HG02870 (cell line): ENCODE measurements at regions not wholly inside any gene's neighbourhood (a gene's known extent, or its start where the extent isn't known, plus 50 kb on each side); places are given as distances from the start of the nearest gene placed in this dataset.
"Not testable (repeated sequence)": the region's sequence is repeated elsewhere in the genome, so short reads cannot be mapped to it uniquely, and the experiment has no call there.

ENCODE experiments used
- ATAC-seq: cut with Tn5 transposase; IDR thresholded peaks from one replicate; pipeline ENCODE4 v1.9.1; 2021; ENCODE audit warnings: mild to moderate bottlenecking, moderate library complexity; ENCODE audit not compliant: unreplicated experiment

- no peak for ATAC-seq
Measured at GRCh38 chr4:164058776-164059445, 564.4 kb downstream of the TMA16 start.

DNA sequence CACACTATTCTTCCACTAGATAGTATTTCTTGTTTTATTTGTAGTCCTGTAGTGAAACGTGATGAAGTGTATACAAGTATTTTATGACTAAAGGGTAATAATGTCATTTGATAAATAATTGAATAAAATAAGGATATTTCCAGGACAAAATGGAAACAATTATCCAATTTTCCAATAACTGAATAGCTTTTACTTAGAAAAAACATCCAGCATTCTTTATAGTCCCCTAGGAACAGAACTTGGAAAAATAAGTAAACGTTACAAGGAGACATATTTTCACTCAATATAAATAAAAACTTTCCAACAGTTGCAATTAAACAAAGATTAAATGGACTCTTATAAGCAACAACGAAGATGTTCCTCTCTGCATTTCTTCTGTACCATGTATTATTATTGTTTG is 566.0 kb downstream of the TMA16 start:
- no peak for ATAC-seq

DNA sequence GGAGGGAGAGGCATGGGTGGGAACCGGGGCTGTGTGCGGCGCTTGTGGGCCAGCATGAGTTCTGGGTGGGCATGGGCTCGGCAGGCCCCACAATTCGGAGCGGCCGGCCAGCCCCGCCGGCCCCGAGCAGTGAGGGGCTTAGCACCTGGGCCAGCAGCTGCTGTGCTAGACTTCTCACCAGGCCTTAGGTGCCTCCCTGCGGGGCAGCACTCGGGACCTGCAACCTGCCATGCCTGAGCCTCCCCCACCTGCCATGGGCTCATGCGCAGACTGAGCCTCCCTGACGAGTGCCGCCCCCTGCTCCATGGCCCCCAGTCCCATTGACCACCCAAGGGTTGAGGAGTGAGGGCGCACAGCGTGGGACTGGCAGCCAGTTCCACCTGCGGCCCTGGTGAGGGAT is 573.9 kb downstream of the TMA16 start:
- ATAC-seq, result no peak

DNA sequence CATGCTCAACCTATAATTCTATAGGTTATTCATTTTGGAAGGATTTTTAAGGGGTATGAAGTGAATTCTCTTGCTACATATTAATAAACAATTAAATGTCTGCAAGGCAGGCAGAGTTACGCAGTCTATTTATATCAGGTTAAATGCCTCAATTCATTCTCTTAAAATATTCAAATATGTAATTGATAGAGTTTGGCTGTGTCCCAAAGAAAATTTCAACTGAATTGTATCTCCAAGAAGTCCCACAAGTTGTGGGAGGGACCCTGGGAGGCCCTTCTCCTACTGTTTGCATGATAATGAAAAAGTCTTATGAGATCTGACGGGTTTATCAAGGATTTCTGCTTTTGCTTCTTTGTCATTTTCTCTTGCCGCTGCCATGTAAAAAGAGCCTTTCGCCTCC is 576.1 kb downstream of the TMA16 start:
- no peak for ATAC-seq

GRCh38 chr4:164081371-164081770 is 586.9 kb downstream of the TMA16 start:
- no peak for ATAC-seq

GRCh38 chr4:164081801-164082200 is 587.3 kb downstream of the TMA16 start:
- no peak for ATAC-seq

- ATAC-seq, result no peak
Measured at GRCh38 chr4:164087733-164088132, 593.2 kb downstream of the TMA16 start.

DNA sequence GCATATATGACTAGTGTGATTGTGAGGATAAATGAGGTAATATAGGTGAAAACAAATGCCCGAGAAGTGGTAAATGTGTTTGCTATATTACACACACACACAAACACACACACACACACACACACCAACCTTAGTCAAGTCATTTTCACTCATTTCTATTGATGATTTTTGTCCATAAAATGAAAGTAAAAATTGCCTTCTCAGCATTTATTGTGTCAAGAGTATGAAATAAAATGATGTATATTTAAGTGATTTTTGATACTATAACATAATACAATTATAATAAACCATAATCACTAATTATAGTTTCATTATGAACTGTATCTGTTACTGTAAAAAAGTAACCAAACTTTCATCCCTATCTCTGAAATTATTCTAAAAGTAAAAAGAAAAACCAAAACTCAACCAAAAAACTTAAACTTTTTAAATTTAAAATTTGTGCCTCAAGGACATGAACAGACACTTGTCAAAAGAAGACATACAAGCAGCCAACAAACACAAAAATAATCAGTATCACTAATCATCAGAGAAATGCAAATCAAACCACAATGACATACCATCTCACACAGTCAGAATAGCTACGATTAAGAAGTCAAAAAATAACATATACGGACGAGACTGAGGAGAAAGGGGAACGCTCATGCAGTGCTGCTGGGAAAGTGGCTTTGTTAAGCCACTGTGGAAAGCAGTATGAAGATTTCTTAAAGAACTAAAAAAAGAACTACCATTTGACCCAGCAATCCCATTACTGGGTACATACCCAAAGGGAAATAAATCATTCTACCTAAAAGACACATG is 601.0 kb downstream of the TMA16 start:
- no peak for ATAC-seq

DNA sequence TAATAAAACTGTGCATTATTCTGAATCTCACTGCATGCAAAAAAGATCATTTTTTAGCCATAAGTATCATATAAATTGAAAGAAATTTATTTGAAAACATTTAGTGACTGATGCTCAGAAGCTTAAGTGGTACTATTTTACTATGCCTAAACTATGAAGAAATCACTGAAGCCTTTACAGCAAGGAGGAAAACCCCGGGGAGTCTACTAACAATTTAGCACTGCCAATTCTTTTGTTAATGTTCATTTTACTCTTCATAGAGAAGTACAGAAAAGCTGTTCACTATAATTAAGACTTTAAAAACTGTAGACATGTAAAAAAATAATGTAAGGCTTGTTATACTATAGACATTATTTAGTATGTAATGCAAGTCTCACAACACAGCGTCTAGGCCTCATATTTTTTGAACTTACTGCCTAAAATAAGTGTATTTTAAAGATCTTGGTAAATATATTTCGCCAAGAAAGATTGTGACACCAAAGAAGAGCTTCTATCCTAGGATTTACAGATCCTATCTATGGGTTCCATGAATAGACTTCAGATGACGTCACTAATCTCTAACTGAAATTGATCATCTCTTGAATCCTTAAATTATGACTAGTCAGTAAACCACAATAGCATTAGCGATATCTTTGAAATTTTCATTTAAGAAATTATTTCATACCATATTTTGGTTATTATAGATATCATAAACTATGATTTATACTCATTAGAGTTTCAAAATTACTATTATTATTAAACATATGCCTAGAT is 602.5 kb downstream of the TMA16 start:
- no peak for ATAC-seq

- ATAC-seq, result not testable (repeated sequence)
Measured at GRCh38 chr4:164100741-164101365, 606.4 kb downstream of the TMA16 start.

- ATAC-seq, result no peak
Measured at GRCh38 chr4:164108971-164109370, 614.5 kb downstream of the TMA16 start.

- no peak for ATAC-seq
Measured at GRCh38 chr4:164109503-164109902, 615.0 kb downstream of the TMA16 start.

DNA sequence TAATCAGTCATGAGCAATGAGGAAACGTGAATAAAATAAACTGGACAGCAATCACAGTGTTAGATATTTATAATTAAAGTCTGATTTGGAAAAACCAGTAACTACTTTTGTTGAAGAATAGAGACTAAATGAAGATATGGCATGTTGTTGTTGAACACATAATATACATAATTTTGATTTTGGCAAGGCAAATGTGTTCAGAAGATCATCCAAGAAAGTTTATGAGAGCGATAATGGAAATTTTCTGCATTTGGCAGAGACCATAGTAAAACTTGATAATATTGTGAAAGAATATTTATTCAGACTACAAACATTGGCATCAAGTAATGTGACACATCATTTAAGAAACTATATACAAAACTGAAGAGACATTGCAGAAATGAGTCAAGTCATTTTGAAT is 620.7 kb downstream of the TMA16 start:
- no peak for ATAC-seq

DNA sequence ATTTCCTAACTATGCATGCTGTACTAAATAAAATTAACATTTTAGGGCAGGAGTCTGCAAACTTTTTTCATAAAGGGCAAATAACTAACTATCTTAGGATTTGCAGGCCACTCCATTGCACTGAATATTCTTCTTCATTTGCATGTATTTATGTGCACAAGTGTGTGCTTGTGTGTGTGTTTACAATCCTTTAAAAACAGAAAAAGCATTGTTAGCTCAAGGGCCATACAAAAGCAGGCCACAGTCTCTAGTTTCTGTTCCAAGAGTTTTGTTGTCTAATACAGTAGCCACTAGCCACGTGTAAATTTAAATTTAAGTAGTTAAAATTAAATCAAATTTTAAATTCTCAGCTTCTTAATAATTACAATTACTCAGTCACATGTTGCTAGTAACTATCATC is 621.8 kb downstream of the TMA16 start:
- ATAC-seq, result no peak

DNA sequence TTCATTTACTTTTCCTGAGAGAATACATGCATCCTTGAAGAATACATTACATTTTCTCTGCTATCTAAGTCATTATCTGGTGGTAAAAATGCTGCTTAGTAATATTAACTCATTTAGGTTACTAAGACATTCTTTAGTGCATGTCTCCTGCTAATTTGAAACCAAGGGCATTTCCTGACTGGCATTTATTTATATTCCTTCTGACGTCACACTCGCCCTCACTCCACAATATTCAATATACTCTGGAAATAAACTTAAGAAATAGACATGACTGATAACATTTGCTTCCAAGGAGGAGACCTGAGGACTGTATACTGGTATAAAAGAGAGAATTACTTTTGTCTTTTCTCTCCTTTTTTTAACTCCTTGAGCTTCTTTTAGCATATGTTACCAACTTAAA is 619.5 kb upstream of the SMIM31 start:
- no peak for ATAC-seq

- ATAC-seq, result no peak
Measured at GRCh38 chr4:164136180-164136616, 617.7 kb upstream of the SMIM31 start.

DNA sequence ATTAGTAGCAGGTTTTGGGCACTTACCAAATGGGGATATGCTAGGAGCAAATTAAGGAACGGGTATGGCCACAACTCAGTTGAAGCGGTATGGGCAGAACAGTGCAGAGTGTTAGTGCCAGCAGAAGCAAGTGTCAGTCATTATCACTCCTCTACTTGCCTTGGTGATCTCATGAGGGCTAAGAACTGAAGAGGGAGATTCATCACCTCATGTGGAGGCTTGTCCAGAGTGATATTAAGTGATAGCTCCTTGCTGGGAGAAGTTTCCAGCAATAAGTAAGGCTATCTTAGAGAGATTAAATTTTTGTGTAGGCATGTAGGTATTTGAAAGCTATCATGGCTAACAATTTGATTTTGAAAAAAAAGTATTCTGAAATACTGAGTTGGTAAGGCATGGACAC is 615.4 kb upstream of the SMIM31 start:
- no peak for ATAC-seq

GRCh38 chr4:164139291-164139690 is 614.6 kb upstream of the SMIM31 start:
- no peak for ATAC-seq

DNA sequence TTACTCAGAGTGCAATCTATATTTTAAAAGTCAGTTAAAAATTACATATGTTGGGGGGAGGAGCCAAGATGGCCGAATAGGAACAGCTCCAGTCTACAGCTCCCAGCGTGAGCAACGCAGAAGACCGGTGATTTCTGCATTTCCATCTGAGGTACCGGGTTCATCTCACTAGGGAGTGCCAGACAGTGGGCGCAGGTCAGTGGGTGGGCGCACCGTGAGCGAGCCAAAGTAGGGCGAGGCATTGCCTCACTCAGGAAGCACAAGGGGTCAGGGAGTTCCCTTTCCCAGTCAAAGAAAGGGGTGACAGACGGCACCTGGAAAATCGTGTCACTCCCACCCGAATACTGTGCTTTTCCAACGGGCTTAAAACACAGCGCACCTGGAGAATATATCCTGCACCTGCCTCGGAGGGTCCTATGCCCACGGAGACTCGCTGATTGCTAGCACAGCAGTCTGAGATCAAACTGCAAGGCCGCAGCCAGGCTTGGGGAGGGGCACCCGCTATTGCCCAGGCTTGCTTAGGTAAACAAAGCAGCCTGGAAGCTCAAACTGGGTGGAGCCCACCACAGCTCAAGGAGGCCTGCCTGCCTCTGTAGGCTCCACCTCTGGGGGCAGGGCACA is 612.1 kb upstream of the SMIM31 start:
- not testable (repeated sequence) for ATAC-seq

DNA sequence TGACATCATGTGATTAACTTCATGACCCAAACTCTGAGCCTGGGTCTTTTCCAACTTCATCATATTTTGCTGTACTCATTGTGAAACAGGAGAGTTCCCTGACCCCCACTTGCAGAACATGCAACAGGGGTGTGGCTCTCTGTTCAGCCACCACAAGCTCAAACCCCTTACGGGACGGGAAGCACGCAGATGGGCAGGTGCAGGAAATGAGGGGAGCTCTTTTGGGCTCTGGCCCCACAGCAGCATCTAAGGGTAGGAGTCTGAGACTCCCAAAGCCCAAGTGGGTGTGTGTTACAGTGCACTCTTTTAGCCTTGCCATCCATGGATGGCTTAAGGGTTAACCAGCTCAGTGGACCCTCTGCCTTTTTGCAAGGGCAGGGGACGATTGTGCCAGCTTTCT is 599.5 kb upstream of the SMIM31 start:
- no peak for ATAC-seq

- ATAC-seq, result no peak
Measured at GRCh38 chr4:164169591-164169990, 584.3 kb upstream of the SMIM31 start.
